ELF-1 (cell line): ENCODE measurements at regions not wholly inside any gene's neighbourhood (a gene's known extent, or its start where the extent isn't known, plus 50 kb on each side); places are given as distances from the start of the nearest gene placed in this dataset.

Source experiments
- DNase-seq: peaks from one replicate; pipeline ENCODE4 v3.0.0-alpha.2; 2016; ENCODE audit warnings: low read depth, low spot score

- no peak for DNase-seq
Measured at GRCh38 chr11:69348414-69349235, 54.7 kb downstream of the MYEOV start.

- DNase-seq = no peak
Measured at GRCh38 chr11:69350040-69350439, 56.1 kb downstream of the MYEOV start.

DNA sequence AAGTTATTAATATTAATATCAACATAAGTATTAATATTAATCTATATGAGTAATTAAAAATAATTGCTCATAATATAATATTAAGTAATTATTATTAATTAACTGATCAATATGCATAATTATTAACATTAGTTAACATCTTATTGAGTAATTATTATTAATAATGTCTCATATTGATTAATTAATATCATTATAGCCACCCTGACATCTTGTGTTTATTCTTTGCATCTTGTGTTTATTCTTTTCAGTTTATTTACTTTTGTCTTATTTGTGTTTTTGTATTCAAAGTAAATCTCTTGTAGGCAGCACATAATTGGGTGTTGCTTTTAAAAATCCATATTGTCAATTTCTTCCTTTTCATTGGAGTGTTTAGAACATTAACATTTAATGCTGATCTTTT is 56.6 kb downstream of the MYEOV start:
- DNase-seq = no peak

- no peak for DNase-seq
Measured at GRCh38 chr11:69351460-69351859, 57.5 kb downstream of the MYEOV start.

DNA sequence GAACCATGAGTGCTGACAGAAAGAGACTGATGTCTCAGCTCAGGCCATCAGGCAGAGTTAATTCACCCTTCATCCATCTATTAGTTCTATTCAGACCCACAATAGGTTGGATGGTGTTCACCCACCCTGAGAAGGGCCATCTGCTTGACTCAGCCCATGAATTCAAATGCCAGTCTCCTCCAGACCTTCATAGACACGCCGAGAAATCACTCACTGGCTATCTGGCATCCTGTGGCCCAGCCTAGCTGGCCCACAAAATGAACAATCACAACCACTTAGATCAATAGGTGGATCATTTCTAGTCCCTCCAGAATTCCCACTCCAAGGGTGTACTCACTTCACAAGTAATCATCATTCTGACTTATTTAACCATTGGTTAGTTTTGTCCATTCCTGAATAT is 58.2 kb downstream of the MYEOV start:
- DNase-seq = no peak

- DNase-seq = peak; percentile 38
Measured at GRCh38 chr11:69352715-69353319, 58.9 kb downstream of the MYEOV start.

GRCh38 chr11:69353696-69354544 is 60.0 kb downstream of the MYEOV start:
- peak; percentile 49 for DNase-seq

DNA sequence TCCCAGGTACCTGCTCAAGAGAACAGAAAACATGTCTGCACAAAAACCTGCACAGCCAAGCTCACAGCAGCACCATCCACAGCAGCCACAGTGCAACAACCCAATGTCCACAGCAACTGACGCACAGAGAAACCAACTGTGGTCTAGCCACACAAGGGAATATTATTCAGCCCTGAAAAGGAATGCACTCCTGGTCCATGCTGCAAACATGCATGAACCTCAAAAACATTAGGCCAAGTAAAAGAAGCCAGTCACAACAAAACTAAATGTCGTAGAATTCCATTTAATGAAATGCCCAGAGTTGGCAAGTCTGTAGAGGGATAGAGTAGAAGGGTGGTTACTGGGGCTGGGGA is 60.6 kb downstream of the MYEOV start:
- no peak for DNase-seq

- peak; percentile 0 for DNase-seq
Measured at GRCh38 chr11:69355346-69355940, 61.5 kb downstream of the MYEOV start.

GRCh38 chr11:69355959-69356702 is 62.2 kb downstream of the MYEOV start:
- no peak for DNase-seq

- DNase-seq = no peak
Measured at GRCh38 chr11:69356703-69357457, 62.9 kb downstream of the MYEOV start.

DNA sequence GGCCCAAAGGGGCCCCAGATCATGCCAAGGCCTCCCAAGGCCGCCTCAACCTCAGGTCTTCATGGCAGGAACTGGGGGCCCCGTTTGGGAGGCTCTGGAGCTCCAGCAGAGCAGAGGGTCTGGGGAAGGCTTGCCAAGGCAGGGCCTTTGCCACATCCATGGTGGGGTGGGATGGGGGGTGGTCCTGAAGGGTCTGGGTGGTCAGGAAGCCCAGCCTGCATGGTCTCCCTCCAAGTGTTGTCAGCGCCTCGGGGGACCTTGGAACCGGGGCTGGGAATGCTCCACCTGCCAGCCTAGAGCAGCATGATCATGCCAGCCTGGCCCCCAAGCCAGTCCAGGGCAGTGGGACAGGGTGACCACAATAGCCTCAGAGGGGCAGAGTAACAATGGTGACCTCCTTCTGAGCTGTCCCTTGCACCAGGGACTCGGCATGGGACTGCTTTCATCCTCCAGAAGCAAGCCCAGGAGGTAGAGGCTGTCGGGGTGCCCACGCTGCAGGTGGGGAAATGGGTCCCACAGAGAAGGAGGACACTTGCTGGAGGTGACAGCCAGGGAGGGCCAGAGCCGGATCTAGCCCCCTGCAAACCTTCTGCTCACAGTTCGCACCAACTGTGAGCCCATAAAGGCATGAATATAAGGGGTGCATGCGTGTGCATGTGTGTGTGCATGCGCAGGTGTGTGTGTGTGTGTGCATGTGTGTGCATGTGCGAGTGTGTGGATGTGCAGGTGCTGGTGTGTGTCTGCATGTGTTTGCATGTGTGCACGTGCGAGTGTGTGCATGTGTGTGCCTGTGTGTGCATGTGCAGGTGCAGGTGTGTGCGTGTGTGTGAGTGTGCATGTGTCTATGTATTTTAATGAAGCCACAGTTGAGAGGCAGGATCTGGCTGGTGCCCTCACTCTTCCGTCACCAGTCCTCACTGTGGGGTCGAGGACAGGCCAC is 63.8 kb downstream of the MYEOV start:
- no peak for DNase-seq

DNA sequence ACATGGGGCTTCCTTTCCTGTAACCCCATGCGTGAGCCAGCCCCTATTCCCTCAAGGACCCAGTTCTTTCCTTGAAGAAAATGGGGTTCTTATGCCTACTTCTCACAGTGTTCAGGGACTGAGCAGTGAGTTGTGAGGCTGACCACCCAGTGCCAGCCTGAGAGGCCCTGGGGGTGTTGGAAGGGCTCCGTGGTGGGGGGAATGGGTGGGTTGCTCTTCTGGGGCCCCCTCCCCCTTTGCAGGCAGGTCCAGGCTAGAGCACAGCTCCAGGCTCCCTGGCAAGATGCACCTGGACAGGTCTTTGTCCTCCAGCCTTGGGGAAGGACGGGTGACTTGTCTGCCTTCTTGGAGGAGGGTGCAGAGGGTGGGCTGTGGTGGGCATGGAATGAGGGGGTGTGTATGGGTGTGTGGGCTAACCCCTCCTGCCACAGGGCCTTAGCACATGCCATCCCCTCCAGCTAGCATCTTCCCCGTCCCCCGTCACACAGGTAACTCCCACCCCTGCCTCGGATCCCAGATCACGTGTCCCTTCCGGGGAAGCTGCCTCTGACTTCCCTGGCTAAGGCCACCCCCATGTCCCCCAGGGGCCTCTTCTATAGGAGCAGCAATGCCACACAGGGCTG is 64.6 kb downstream of the MYEOV start:
- no peak for DNase-seq

GRCh38 chr11:69359735-69360480 is 66.0 kb downstream of the MYEOV start:
- DNase-seq = no peak

DNA sequence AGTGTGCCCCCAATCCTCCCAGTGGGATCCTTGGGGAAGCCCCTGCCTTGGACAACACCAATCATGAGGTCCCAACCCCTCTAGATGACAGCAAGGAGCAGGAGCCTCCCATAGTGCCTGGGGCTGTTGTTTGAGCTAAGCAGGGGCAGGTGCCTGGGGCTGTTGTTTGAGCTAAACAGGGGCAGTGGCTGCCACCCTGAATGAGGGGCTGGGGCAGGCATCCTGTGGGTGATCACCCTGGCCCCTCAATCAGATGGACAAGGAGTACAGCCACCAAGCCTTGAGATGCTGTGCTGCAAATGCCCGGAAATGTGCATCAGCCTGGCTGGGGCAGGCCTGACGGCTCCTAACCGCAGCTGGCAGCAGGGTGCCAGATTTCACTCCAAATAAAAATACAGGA is 66.7 kb downstream of the MYEOV start:
- no peak for DNase-seq

GRCh38 chr11:69361048-69361447 is 67.1 kb downstream of the MYEOV start:
- DNase-seq = no peak

DNA sequence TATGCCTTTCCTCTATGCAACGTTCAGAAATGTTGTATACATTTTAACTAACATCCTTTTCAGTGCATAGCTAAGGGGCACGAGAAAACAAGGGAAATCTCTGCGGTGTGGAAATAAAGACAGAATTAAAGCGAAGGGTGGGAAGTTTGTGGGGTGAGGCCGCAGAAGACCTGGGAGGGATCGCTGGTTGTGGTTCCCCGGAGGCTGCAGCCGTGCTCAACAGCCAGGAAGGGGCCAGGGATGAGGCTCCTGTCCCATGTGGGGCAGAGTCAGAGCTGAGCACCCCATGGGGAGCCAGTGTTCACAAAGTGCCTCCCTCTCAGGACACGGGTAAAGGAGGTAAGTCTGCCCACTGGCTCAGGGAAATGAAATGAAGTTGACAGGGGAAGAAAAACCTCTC is 67.5 kb downstream of the MYEOV start:
- DNase-seq = no peak

- DNase-seq = no peak
Measured at GRCh38 chr11:69362315-69362714, 68.4 kb downstream of the MYEOV start.
